HUDEP-2 (cell line): ENCODE measurements at regions not wholly inside any gene's neighbourhood (a gene's known extent, or its start where the extent isn't known, plus 50 kb on each side); places are given as distances from the start of the nearest gene placed in this dataset.
A peak's percentile ranks its signal among the peaks of the same experiment; 100 is the strongest.
"Not testable (repeated sequence)": the region's sequence is repeated elsewhere in the genome, so short reads cannot be mapped to it uniquely, and the experiment has no call there.

Experiments
- DNase-seq, 76 experiments: peaks; one replicate each; lab custom pipeline; 2025; ENCODE audit not compliant: unreplicated experiment in 76 of 76; lab: John Stamatoyannopoulos, UW

GRCh38 chr6:85135376-85136094 lies 314.3 kb upstream of the NT5E start:
- DNase-seq = no peak

GRCh38 chr6:85134172-85134571 lies 315.7 kb upstream of the NT5E start:
- no peak for DNase-seq

GRCh38 chr6:85132091-85132490 lies 317.8 kb upstream of the NT5E start:
- DNase-seq = no peak

- no peak for DNase-seq
Observed at GRCh38 chr6:85130743-85131142, 319.1 kb upstream of the NT5E start.

GRCh38 chr6:85129881-85130280 lies 320.0 kb upstream of the NT5E start:
- no peak for DNase-seq

GRCh38 chr6:85128781-85129180 lies 321.1 kb upstream of the NT5E start:
- no peak for DNase-seq

- not testable (repeated sequence) for DNase-seq
Observed at GRCh38 chr6:85128256-85128655, 321.6 kb upstream of the NT5E start.

- DNase-seq = no peak
Observed at GRCh38 chr6:85127696-85128243, 322.1 kb upstream of the NT5E start.

GRCh38 chr6:85127168-85127498 lies 322.8 kb upstream of the NT5E start:
- no peak for DNase-seq

GRCh38 chr6:85126485-85127167 lies 323.3 kb upstream of the NT5E start:
- peak in 33 of 76 experiments; percentile 2 to 59 (median 21) for DNase-seq

GRCh38 chr6:85125526-85125925 lies 324.4 kb upstream of the NT5E start:
- DNase-seq = no peak

GRCh38 chr6:85124472-85125354 lies 325.2 kb upstream of the NT5E start:
- no peak for DNase-seq

- no peak for DNase-seq
Observed at GRCh38 chr6:85121158-85121557, 328.7 kb upstream of the NT5E start.

GRCh38 chr6:85118652-85119235 lies 331.1 kb upstream of the NT5E start:
- no peak for DNase-seq

GRCh38 chr6:85118233-85118632 lies 331.6 kb upstream of the NT5E start:
- peak in 1 of 76 experiments; percentile 8 for DNase-seq

GRCh38 chr6:85116475-85116874 lies 333.4 kb upstream of the NT5E start:
- no peak for DNase-seq

- DNase-seq = no peak
Observed at GRCh38 chr6:85115876-85116275, 334.0 kb upstream of the NT5E start.

GRCh38 chr6:85115376-85115775 lies 334.5 kb upstream of the NT5E start:
- DNase-seq = no peak

- no peak for DNase-seq
Observed at GRCh38 chr6:85114581-85114935, 335.3 kb upstream of the NT5E start.

- no peak for DNase-seq
Observed at GRCh38 chr6:85113934-85114580, 335.8 kb upstream of the NT5E start.
